ENCODE measurements at regions not wholly inside any gene's neighbourhood (a gene's known extent, or its start where the extent isn't known, plus 50 kb on each side); places are given as distances from the start of the nearest gene placed in this dataset.
A peak's percentile ranks its signal among the peaks of the same experiment; 100 is the strongest.
"Not testable (repeated sequence)": the region's sequence is repeated elsewhere in the genome, so short reads cannot be mapped to it uniquely, and the experiment has no call there.

DNA sequence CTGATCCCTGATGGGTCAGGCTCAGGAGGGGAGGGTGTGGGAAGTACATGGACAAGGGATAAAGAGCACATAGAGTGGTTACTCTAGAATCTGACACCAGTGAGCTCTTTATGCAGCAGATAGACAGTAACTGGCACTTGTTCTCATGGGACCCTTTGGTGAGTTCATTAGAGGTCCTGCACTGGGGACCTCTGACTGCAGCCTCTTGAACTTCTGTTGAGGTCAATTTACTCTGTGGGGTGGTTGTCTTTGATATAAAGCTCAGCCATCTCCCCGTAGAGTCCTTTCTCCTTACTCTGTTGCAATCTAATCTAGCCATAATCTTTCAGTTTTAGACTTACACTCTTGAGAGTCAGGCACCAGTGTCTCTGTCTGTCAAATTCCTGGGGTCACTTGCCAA is 222.4 kb downstream of the GPAT3 start:
- DNase-seq = no peak

DNA sequence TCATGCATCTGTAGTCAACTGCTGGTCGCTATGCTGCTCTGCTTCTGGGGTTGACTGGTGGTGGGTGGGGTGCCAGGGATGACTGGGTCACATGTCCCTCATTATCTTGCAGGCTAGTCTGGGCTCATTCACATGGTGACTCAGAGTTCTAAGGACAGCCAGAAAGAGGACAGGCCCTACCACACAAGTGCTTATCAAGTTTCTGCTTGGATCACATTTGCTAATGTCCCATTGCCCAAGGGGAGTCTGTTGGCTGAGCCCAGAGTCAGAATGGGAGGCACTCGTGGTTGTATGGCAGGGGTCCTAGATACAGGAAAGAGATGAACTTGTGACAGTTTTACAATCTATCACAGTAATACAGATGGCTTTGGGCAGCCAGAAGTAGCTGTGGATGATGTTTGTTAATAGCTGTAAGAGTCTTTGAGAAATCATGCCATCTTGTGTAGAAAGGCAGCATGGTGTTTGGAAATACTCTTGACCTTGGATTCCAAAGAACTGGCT is 221.3 kb downstream of the GPAT3 start:
- DNase-seq = no peak

DNA sequence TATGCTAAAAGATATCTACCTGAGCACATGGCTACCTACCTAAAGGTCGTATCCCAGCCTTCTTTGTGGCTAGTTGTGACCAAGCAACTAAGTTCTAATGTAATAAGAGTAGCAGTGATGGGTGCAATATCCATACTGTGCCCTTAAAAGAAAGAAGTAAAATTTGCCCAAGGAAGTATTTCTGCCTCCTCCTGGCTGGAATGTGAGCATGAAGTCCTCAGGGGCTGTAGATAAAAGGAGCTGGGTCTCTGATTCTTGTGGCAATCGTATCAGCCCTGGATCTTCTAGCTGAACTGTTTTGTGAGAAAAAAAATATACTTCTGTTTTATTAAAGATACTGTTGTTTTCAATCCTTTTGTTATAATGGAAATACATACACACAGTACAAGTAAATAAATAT is 217.4 kb downstream of the GPAT3 start:
- DNase-seq = no peak

DNA sequence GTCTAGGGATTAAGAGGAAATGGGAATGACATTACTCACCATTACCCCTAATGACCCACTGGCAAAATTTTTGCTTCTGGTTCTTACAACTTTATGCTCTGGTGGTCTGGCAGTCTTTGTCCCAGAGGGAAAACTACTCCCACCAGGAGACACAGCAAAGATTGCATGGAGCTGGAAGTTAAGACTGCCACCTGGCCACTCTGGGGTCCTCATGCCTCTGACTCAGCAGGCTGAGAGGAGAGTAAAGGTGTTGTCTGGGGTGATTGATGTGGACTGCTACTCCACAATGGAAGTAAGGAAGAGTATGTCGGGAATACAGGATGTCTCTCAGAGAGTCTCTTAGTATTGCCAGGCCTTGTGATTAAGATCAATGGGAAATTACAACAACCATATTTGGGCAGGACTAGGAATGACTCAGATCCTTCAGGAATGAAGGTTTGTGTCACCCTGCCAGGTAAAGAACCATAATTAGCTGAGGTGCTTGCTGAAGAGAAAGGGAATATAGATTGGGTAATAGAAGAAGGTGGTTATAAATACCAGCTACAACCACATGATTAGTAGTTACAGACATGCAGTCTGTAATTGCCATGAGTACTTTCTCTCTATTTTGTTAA is 215.5 kb downstream of the GPAT3 start:
- DNase-seq = no peak

DNA sequence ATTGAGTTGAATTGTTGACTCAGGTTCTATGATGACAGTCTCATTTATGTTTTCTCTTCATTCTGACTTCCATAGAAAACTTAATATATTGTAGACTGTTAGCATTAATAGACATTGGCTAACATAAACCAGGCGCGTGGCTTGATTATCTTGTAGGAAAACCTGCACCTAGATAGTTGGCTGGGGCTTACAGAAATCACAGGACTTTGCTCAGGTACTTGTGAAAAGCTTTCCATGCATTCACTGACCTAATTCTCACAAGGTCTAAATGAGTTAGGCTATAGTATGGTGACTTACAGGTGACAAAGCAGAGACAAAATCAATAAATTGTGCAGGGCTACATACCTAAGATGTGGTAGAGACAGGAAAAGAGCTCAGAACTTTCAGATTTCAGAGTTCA is 212.8 kb downstream of the GPAT3 start:
- no peak for DNase-seq

DNA sequence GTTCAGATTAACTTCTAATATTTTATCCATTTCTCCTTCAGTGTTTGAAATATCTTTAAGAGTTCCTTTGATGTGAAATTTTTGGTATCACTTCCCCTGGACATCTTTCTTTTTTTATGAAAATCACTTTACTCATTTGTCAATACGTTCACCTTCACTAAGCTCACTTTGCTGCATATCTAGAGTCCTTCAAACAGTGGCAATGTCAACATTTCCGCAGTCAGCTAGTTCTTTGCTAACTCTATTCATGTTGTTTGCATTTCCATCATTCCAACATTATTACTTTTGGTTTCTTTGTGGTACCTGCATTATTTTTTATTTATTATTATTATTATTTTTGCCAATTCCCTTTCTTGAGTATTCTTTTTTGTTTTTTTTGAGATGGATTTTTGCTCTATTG is 203.0 kb downstream of the GPAT3 start:
- no peak for DNase-seq

DNA sequence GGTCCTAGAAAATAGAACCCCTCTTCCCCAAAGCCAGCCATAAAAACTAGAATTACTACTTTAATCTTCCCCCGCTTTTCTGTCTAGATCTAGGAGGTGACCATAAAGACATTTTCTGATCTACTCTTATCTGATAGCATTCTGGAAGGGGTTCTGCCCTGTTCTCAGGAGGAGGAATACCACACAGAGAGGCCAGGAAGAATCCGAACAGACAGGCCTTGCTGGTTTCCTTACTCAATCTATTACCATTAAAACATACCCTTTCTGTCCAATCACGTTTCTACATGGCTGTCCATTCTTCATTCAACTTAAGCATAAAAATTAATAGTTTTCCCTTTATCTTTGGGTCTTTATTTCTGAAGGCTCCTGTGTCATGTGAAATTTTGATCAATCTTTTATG is 198.7 kb downstream of the GPAT3 start:
- no peak for DNase-seq

DNA sequence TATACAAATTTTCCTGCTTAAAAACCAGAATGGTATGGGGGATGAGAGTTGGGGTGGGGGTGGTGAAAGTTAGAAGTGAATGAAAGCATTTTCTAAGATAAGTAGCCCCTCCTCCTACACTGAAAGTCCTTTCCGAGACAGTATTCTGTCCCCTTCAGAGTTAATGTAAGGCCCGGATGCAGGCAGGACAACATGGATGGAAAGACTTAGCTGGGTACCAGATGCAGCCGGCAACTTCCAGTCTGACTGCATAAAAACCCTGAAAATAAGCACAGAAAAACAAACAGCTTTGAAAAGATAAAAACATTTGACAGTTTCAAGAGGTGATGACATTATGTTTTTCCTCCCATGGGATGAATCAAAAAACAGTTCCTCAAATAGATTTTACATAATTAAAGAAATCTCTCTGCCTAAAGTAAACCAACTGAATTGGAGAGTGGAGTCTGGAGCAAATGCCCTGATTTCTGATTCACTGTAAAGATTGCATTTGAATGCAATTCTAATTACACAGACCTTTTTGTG is 196.3 kb downstream of the GPAT3 start:
- no peak for DNase-seq

DNA sequence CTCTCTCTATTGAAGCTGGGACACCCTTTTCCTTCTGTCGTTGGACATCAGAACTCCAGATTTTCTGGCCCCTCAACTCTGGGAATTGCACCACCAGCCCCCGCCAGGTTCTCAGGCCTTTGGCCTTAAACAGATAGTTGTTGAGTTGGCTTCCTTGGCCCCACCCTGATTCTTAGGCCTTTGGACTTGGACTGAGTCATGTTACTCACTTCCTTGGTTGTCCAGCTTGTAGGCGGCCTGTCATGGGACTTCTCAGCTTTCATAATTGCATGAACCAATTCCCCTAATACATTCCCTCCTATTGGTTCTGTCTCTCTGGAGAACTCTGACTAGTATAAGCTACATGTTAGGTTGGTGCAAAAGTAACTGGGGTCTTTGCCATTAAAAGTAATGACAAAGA is 195.7 kb downstream of the GPAT3 start:
- peak; percentile 81 for DNase-seq

DNA sequence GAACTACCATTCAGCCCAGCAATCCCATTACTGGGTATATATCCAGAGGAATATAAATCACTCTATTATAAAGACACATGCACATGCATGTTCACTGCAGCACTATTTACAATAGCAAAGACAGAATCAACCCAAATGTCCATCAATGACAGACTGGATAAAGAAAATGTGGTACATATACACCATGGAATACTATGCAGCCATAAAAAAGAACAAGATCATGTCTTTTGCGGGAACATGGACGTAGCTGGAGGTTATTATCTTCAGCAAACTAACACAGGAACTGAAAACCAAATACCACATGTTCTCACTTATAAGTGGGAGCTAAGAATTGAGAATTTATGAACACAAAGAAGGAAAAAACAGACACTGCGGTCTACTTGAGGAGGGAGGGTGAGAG is 195.1 kb downstream of the GPAT3 start:
- not testable (repeated sequence) for DNase-seq

DNA sequence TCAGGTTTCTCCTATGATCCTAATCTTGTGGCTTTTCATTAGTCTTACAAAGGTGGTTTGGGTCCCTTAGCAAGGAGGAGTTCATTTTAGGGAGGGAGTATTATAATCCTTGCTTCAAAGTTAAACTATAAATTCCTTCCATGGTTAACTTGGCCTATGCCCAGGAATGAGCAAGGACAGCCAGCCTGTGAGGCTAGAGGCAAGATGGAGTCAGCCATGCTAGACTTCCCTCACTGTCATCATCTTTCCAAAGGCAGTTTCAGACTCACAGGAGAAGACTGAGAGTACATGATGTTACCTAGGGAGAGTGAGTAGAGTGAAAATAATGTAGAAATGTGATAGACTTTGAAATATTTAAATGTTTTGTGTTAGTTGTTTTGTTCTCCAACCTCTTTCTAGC is 192.3 kb downstream of the GPAT3 start:
- DNase-seq = no peak

DNA sequence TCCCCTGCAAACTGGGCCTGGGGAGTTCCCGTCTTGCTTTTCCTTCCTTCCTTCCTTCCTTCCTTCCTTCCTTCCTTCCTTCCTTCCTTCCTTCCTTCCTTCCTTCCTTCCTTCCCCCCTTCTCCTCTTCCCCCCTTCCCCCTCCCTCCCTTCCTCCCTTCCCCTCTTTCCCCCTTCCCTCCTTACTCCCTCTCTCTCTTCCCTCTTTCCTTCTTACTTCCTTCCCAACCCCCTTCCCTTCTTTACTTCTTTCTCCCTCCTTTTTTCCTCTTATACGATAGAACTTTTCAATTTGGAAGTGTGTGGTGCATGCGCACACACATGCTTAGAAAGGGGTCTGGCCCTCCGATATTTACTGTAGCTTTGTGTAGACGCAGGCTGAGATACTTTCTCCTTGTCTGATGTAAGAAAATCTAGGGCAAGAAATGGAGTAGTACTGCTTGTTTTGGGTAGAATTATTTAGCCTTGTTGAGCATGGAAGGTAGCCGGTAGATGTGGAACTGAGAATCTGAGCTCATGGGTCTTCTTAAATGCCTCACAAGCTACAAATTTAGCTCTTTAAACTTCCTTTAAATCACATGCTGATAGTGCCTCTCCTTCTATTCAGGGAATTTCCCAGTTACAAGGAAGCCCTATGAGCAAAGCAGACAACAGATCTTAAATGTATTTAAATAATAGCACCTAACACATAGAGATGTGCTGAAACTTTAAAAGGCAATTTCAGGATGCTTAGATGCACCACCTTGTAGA is 189.6 kb downstream of the GPAT3 start:
- peak; percentile 63 for DNase-seq

DNA sequence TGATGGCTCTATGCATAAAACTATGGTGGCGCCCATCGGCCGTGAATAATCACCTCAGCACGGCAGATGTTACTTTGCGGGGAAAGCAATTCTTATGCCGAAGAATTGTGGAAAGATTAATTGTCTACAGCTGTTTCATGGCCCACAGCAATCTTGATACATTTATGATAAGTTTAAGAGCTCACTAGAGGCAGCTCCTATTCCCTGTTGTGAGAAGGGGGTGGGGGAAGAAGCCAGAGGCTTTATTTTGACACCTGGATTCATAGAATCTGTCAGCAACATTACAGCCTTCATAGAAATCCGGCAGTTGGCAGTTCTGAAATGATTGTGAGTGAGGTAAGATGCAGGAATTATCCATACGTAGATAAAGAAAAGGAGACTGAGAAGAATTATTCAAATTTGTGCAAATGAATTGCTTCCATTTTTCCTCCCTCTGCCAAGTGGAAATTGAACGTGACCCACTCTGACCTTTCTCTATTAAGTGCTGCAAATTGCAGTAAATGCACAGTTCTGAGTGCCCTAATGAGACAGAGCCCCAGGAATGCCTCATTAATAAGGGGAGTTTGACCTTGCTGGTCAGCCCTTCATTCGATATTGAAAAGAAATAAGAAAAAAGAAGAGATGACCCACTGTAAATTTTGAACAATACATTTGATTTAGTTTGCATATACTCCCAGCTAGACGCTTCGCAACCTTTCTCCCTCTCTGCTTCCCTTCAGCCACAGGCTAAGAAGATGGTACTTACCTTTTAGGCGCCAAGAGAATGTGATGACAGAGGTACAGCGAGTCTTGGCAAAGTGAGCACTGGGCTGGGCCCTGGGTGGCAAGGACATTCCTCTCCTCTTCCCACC is 188.8 kb downstream of the GPAT3 start:
- no peak for DNase-seq

DNA sequence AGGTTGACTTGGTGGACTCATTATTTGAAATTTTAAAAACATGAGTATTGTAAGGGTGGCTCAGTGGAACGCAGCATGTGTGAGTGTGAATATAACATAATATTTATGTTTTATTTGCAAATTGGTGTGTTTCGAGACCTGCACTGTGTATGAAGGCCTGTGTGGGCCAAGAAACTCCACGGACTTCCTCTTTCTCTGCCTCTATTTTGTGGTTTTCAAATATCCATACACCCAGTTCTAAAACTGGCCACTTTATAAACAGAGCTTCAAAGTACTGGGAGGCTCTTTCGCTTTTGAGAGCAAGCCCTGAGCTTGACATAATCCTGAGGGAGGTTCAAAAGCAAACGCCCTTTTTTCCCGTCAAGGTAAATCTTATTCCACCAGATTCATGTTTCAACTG is 187.7 kb downstream of the GPAT3 start:
- DNase-seq = peak; percentile 32

DNA sequence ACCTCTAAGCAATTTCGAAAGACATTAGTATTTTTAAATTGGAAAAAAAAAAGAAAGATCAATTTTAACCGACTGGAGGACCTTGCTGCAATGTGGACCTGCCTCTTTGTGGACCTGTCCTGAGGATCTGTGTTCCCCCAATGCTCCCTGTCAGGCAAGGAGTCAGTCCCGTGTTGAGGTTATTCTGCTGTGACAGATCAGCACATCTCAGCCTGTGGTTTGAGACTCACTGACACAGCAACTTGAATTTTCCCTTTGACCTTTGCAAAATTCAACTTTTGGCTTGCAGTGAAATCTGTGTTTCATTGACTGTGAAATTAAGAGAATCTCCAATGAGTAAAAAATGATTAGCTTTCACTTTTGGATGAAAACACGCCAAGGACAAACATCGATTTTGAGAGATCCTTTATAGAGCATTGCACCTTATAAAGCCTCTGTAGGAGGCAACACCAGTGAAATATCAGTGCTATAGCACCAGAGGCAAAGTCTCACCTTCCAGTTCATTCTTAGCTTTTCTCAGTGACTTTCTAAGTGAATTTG is 186.9 kb downstream of the GPAT3 start:
- no peak for DNase-seq

DNA sequence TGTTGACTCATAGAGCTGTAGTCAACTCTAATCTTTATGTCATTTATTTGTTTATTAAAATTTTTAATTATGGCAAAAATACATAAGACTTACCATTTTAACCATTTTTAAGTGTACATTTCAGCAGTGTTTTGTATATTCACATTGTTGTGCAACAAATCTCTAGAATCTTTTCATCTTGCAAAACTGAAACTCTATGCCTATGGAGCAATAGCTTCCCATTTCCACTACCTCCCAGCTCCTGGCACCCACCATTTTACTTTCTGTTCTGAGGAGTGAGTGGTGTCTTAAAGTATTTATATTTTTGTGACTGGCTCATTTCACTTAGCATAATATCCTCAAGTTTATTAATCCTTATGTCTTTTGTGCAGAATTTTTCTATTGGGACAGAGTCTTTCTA is 181.0 kb downstream of the GPAT3 start:
- DNase-seq = peak; percentile 84

DNA sequence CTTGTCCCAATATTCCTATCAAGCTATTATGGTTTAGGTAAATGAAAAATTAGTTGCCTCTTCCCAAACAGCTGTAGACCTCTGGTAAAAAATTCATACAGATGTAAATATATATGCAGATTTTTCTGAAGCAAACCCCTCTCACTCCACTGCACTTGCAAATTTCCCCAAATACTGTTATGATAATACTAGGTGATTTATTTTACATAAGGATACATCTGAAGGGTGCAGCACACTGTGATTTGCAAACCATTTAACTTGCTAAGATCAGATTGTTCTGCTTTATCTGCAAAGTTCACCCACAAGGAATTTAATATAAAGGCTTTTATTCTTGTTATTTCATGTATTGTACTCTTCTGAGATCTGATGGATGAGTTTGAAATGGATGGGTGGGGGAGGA is 177.0 kb downstream of the GPAT3 start:
- DNase-seq = no peak

DNA sequence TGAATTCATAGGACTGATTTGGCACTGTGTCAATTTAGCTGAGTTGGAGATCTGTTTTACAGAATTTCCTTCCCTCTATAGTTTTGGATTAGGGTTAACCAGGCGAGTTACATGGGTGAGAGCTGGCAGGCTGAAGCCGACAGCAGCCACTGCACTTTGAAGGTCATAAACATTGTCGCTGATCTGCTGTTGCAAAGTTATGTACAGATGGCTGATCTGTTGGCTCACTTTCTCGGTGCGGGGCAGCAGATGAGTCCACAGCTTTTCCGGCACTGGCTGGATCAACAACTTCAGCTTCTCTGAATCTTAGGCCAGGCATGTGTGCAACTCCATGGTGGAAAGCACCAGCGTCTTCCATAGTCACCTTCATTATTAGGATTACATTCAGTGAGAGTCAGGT is 173.7 kb downstream of the GPAT3 start:
- no peak for DNase-seq

DNA sequence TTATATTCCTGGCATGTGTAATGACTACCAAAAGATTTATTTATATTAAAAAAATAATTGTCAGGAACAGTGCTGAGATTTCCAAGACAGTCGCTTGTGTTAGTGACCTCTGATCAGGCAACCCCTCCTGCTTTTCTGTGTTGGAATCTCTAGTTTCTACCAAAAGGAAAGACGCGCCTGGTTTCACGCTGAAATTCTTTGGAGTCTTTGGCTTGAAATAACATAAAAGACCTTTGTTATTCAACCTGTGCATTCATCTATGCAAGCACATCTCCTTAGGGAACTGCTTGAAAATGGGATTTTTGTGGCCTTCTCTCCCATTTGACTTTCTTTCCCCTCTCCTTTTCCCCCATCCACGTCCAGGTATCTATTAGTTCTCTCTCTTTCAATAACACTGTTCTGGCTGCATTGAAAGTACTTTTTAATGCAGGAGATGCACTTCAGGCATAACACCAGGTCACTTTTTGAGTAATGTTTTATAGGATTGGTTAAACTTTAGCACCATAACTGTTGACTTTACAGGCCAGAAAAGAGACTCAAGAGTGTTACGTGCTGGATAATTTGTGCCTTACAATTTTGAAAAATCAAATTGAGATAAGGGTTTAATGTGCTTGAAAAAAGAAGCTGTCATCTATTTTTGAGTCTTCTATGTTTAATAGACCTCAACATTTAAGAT is 172.7 kb downstream of the GPAT3 start:
- DNase-seq = no peak

DNA sequence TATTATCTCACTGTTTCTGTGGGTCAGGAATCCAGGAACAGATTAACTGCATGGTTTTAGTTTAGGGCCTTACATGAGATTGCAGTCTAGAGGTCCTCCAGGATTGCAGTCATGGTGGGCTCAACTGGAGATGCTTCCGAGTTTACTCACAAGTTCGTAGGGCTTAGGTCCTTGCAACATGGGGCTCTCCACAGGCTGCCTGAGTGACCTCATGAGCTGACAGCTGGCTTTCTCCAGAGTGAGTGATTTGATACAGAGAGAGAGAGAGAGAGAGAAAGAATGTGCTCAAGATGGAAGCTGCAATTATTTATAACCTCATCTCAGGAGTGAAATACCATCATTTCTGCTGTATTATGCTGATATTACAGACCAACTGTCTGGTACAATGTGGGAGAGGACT is 168.9 kb downstream of the GPAT3 start:
- DNase-seq = no peak

DNA sequence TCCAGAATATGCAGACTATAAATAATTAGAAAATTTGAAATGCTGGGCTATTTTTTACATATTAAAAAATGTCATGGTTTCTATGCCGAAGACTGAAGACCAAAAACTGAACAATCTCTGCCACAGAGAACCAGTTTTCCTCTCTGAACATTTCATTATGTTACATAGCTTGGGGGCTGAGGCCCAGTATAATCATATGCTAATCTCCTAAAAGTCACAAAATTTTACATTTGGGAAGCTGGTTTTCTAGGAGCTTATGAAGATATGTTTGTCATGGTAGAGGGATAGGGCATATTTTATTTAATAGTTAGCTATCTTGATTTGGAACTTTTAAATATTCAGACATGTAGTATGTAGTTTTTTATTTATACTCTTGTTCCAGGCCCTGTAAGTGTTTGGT is 167.8 kb downstream of the GPAT3 start:
- no peak for DNase-seq

DNA sequence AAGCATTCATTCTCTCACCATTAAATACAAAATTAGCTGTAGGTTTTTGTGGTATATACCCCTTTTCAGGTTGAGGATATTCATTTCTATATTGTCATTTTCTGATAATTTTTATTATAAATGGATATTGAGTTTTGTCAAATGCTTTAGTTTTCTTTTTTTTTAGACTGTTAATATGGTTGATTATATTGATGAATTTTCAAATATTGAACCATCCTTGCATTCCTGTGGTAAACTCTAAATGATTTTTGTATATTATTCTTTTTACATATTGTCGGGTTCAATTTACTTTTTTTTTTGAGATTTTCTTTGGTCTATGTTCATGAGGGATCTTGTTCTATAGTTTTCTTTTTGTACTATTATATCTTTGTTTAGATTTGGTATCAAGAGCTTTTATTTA is 165.1 kb downstream of the GPAT3 start:
- DNase-seq = no peak

DNA sequence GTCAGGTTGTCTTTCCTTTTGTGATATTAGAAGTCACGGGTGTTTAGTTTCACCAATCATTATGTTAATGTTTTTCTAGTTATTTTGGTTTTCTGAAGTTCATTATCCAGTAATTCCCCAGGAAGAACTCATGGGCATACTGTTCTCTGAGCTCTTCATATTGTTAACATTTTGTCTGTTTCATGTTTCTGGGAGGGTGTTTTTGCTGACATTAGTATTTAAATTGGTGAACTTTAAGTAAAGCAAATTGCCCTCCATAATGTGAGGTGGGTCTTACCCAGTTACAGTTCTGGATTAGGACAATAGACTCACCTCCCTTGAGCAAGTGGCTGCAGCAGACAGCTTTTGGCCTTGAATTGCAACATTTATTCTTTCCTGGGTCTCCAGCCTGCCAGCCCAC is 163.4 kb downstream of the GPAT3 start:
- DNase-seq = no peak
